ENCODE measurements at regions not wholly inside any gene's neighbourhood (a gene's known extent, or its start where the extent isn't known, plus 50 kb on each side); places are given as distances from the start of the nearest gene placed in this dataset.

- intact Hi-C loops (cut with DNase I), result no loop called here
- Histone ChIP-seq H3K27ac (no peak overlapping the region), H3K9me3 (no peaks in the 10 kb centered on the region), H3K4me3 (replicated peaks in 1 of 3) (no peak overlapping the region), H3K27me3 (no peaks in the 10 kb centered on the region), H3K4me1 (peaks cover 17 to 21% of the 10 kb centered on the region in 2 donors), H3K36me3 (no peaks in the 10 kb centered on the region)
- DNase-seq, result no peak
- WGBS, 2 donors, result 91 to 94% methylated on average over 2 of the region's 2 CpGs
- TF ChIP-seq POLR2A (IDR thresholded peaks at IDR 0.05), result no peak
- no peak for TF ChIP-seq CTCF (IDR thresholded peaks at IDR 0.05)
Measured at GRCh38 chr1:229210844-229211243, 60.1 kb upstream of the RAB4A start.

GRCh38 chr1:229213797-229214196 lies 57.1 kb upstream of the RAB4A start:
- H3K4me3 ChIP-seq (replicated peaks in 1 of 3), result no peak overlapping the region
- DNase-seq, result no peak
- intact Hi-C loops (cut with DNase I), result no loop called here
- WGBS, 2 donors, result 96 to 97% methylated on average over 2 of the region's 2 CpGs
- TF ChIP-seq CTCF (IDR thresholded peaks at IDR 0.05) (no peak), POLR2A (IDR thresholded peaks at IDR 0.05) (no peak)
- no peaks in the 10 kb centered on the region for H3K36me3 ChIP-seq
- H3K27ac ChIP-seq, result no peak overlapping the region
- H3K9me3 ChIP-seq, result no peaks in the 10 kb centered on the region
- H3K27me3 ChIP-seq, result no peaks in the 10 kb centered on the region
- peaks cover 0 to 7% of the 10 kb centered on the region in 2 donors for H3K4me1 ChIP-seq

GRCh38 chr1:229217716-229218115 lies 53.2 kb upstream of the RAB4A start:
- Histone ChIP-seq H3K4me3 (replicated peaks in 1 of 3) (no peak overlapping the region), H3K36me3 (no peaks in the 10 kb centered on the region), H3K27ac (no peak overlapping the region), H3K4me1 (peaks cover 16 to 22% of the 10 kb centered on the region in 2 donors), H3K9me3 (no peaks in the 10 kb centered on the region), H3K27me3 (no peaks in the 10 kb centered on the region)
- intact Hi-C loops (cut with DNase I), result no loop called here
- WGBS, 2 donors, result 78 to 79% methylated on average over 8 of the region's 8 CpGs
- TF ChIP-seq POLR2A (IDR thresholded peaks at IDR 0.05) (no peak), CTCF (IDR thresholded peaks at IDR 0.05) (no peak)
- no peak for DNase-seq

- no peak overlapping the region for H3K27ac ChIP-seq
Measured at GRCh38 chr1:229218612-229219025, 52.3 kb upstream of the RAB4A start.

More at GRCh38 chr1:229218612-229219025, 52.3 kb upstream of the RAB4A start:
- Histone ChIP-seq H3K36me3 (no peaks in the 10 kb centered on the region), H3K4me3 (replicated peaks in 1 of 3) (no peak overlapping the region), H3K9me3 (no peaks in the 10 kb centered on the region), H3K27me3 (no peaks in the 10 kb centered on the region), H3K4me1 (peaks cover 22 to 31% of the 10 kb centered on the region in 2 donors)
- 69 to 88% methylated on average over 1 of the region's 1 CpG for WGBS, 2 donors
- intact Hi-C loops (cut with DNase I), result no loop called here
- no peak for DNase-seq
- TF ChIP-seq POLR2A (IDR thresholded peaks at IDR 0.05) (no peak), CTCF (IDR thresholded peaks at IDR 0.05) (no peak)
